ENCODE measurements at regions not wholly inside any gene's neighbourhood (a gene's known extent, or its start where the extent isn't known, plus 50 kb on each side); places are given as distances from the start of the nearest gene placed in this dataset.

GRCh38 chr10:33385015-33385414 lies 50.5 kb upstream of the NRP1 start:
- Mint-ChIP-seq H3K9me3 (peaks cover 0 to under 1% (median 0%) of the 10 kb centered on the region in 11 donors), H3K36me3 (no peaks in the 10 kb centered on the region), H3K4me3 (no peak overlapping the region), H3K4me1 (no peaks in the 10 kb centered on the region), H3K27ac (no peak overlapping the region), H3K27me3 (peaks cover 18 to 26% (median 20%) of the 10 kb centered on the region in 5 donors)
- H3K4me1 ChIP-seq (ENCODE audit: control insufficient read depth in 2 of 2, insufficient read depth in 2 of 2, low read length in 2 of 2): no peaks in the 10 kb centered on the region
- H3K4me3 ChIP-seq (ENCODE audit: low read length): no peak overlapping the region
- no peaks in the 10 kb centered on the region for H3K36me3 ChIP-seq (ENCODE audit: control insufficient read depth in 2 of 3, insufficient read depth in 3 of 3, low read length in 3 of 3)
- H3K27ac ChIP-seq (ENCODE audit: low read depth, low read length): no peak overlapping the region
- ATAC-seq (no peak), DNase-seq (no peak)
- intact Hi-C loops (cut with micrococcal nuclease): no loop called here
- no peaks in the 10 kb centered on the region for H3K9me3 ChIP-seq (ENCODE audit: control insufficient read depth in 2 of 3, low read length in 3 of 3)
- CTCF ChIA-PET: no interaction called here
- H3K27me3 ChIP-seq (ENCODE audit: control insufficient read depth in 2 of 2, insufficient read depth in 2 of 2, low read length in 2 of 2): no peaks in the 10 kb centered on the region
- POLR2A ChIA-PET: no interaction called here

Measured in naive thymus-derived CD4-positive, alpha-beta T cell (primary cell).